MG63 (cell line): ENCODE measurements at regions not wholly inside any gene's neighbourhood (a gene's known extent, or its start where the extent isn't known, plus 50 kb on each side); places are given as distances from the start of the nearest gene placed in this dataset.

Experiments used
- DNase-seq: peaks from one replicate; pipeline ENCODE4 v3.0.0-alpha.2; 2020
- H3K27me3 ChIP-seq: fragments of 250-450 bp; sonication (Bioruptor Pico); 2 replicates; pipeline ENCODE4 v1.5.1; 2020; ENCODE audit warnings: mild to moderate bottlenecking, moderate library complexity
- H3K36me3 ChIP-seq: fragments of 250-450 bp; sonication (Bioruptor Pico); 2 replicates; pipeline ENCODE4 v1.5.1; 2020; ENCODE audit warnings: mild to moderate bottlenecking, moderate library complexity
- H3K4me3 ChIP-seq: fragments of 250-450 bp; sonication (Bioruptor Pico); 2 replicates; pipeline ENCODE4 v1.5.1; 2020; ENCODE audit warnings: mild to moderate bottlenecking, moderate library complexity
- H3K9me3 ChIP-seq: fragments of 250-450 bp; sonication (Bioruptor Pico); 2 replicates; pipeline ENCODE4 v1.5.1; 2020; ENCODE audit warnings: mild to moderate bottlenecking, moderate library complexity

DNA sequence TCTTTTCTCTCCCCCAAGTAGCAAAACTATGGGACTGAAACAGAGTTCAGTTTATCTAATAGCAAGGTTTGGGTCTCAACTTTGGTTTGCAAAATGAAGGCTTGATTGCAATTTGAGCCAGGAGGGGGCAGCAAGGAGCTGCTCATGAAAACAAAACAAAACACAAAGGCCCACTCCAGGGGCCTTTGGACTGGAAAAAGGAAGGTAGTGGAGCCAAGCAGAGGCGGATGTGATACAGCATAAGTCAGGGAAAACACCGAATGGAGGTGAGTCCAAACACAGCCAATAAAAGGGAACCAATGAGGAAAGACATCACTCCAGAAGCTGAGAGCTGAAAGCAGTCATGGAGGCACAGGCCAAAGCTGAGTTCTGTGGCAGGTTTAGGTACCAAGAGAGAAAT is 799.7 kb upstream of the ACVR2A start:
- DNase-seq, result no peak

DNA sequence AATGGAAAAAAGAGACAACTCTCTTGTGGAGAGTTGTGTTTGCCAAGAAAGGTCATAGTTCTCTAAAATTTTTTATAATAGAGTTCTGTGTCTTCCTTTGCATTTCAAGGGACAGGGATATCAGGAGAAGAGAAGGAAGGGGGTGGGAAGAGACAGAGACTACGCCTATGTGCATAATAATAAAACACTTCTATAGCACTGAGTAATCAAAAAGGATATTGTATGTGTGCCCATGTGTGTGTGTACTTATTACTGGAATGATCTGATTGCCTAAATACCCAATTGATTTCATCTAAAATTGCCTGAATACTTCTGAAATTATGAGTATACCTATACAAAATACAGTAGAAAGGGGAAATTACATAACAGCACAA is 803.7 kb upstream of the ACVR2A start:
- no peaks in the 10 kb centered on the region for H3K36me3 ChIP-seq
- DNase-seq, result no peak
- no peaks in the 10 kb centered on the region; the same call in 1 of the 2 replicates for H3K9me3 ChIP-seq
- H3K4me3 ChIP-seq, result no peak overlapping the region
- no peaks in the 10 kb centered on the region for H3K27me3 ChIP-seq

More for the DNA sequence above, 799.7 kb upstream of the ACVR2A start:
- Histone ChIP-seq H3K4me3 (no peak overlapping the region), H3K27me3 (no peaks in the 10 kb centered on the region), H3K9me3 (no peaks in the 10 kb centered on the region), H3K36me3 (no peaks in the 10 kb centered on the region)

GRCh38 chr2:147040298-147041120 is 804.3 kb upstream of the ACVR2A start:
- Histone ChIP-seq H3K4me3 (no peak overlapping the region), H3K27me3 (no peaks in the 10 kb centered on the region), H3K36me3 (no peaks in the 10 kb centered on the region), H3K9me3 (no peaks in the 10 kb centered on the region; the same call in 1 of the 2 replicates)
- no peak for DNase-seq

DNA sequence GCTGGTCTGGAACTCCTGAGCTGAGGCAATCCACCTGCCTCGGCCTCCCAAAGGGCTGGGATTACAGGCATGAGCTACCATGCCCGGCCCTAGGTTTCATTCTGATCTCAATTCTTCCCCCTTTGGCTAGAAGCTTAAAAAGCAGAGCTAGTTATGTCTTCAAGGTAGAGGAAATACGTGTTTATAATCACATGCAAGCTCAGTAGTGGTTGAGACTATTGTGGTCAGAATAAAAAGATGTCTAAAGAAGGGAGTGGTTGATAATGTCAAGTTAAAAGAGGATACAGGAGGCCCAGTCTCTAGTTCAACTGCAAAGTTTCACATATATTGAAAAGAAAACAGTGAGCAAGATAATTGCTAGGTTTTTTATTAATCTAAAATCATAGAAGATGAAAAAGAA is 807.8 kb upstream of the ACVR2A start:
- DNase-seq, result no peak
- H3K9me3 ChIP-seq, result no peaks in the 10 kb centered on the region; the same call in 1 of the 2 replicates
- no peaks in the 10 kb centered on the region for H3K36me3 ChIP-seq
- no peaks in the 10 kb centered on the region for H3K27me3 ChIP-seq
- H3K4me3 ChIP-seq, result no peak overlapping the region

GRCh38 chr2:147033044-147033443 is 811.8 kb upstream of the ACVR2A start:
- H3K4me3 ChIP-seq, result no peak overlapping the region
- DNase-seq, result no peak
- H3K27me3 ChIP-seq, result no peaks in the 10 kb centered on the region
- no peaks in the 10 kb centered on the region; the same call in 1 of the 2 replicates for H3K9me3 ChIP-seq
- H3K36me3 ChIP-seq, result no peaks in the 10 kb centered on the region

DNA sequence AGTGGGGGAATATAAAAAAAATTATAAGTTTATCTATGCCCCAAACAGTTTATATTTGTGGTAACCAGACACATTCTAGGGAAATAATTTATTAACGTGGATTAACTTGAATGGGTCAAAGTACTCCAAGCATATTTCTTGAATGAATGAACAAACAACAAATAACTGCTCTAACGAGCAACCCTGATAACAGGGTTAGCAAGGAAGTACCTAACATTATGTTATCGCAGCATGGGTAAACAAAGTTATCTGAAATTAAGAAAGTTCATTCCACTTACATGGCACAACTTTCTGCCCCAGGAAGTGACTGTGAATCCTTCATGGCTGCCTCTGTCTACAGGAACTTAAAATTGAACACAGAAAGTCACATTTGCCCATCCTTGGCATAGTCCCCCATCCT is 812.9 kb upstream of the ACVR2A start:
- Histone ChIP-seq H3K27me3 (no peaks in the 10 kb centered on the region), H3K4me3 (no peak overlapping the region), H3K36me3 (no peaks in the 10 kb centered on the region), H3K9me3 (no peaks in the 10 kb centered on the region)
- no peak for DNase-seq

- no peak for DNase-seq
- Histone ChIP-seq H3K9me3 (no peaks in the 10 kb centered on the region), H3K36me3 (no peaks in the 10 kb centered on the region), H3K4me3 (no peak overlapping the region), H3K27me3 (no peaks in the 10 kb centered on the region)
These were observed 813.7 kb upstream of the ACVR2A start for GRCh38 chr2:147030966-147031720.

GRCh38 chr2:147027436-147027835 is 817.4 kb upstream of the ACVR2A start:
- peaks cover 5% of the 10 kb centered on the region for H3K9me3 ChIP-seq
- H3K27me3 ChIP-seq, result no peaks in the 10 kb centered on the region
- DNase-seq, result no peak
- H3K36me3 ChIP-seq, result no peaks in the 10 kb centered on the region
- no peak overlapping the region for H3K4me3 ChIP-seq

GRCh38 chr2:147026664-147027295 is 818.0 kb upstream of the ACVR2A start:
- Histone ChIP-seq H3K4me3 (no peak overlapping the region), H3K36me3 (no peaks in the 10 kb centered on the region)
- DNase-seq, result no peak

GRCh38 chr2:147025646-147026585 is 818.9 kb upstream of the ACVR2A start:
- H3K9me3 ChIP-seq, result peaks cover 5% of the 10 kb centered on the region
- H3K27me3 ChIP-seq, result no peaks in the 10 kb centered on the region
- no peak overlapping the region for H3K4me3 ChIP-seq
- no peak for DNase-seq
- no peaks in the 10 kb centered on the region for H3K36me3 ChIP-seq

More at GRCh38 chr2:147026664-147027295, 818.0 kb upstream of the ACVR2A start:
- Histone ChIP-seq H3K9me3 (peaks cover 5% of the 10 kb centered on the region), H3K27me3 (no peaks in the 10 kb centered on the region)

DNA sequence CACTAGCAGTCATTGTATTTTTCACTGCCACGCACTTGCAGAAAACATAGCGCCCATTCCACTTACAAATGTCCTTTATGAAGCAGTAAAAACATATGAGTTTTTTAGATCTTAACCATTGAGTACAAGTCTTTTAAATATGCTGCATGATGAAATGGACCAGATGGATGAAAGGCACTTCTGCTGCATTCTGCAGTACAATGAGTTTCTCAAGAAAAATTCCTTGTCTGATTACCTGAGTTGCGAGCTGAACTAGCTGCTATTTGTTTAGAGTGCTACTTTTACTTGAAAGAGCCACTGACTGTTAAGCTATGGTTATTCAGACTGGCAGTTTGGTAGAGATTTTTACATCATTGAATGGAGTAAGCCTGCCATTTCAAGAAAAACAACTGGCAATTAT is 825.5 kb upstream of the ACVR2A start:
- Histone ChIP-seq H3K4me3 (no peak overlapping the region), H3K27me3 (no peaks in the 10 kb centered on the region), H3K36me3 (no peaks in the 10 kb centered on the region), H3K9me3 (peaks cover 5% of the 10 kb centered on the region)
- DNase-seq, result no peak

DNA sequence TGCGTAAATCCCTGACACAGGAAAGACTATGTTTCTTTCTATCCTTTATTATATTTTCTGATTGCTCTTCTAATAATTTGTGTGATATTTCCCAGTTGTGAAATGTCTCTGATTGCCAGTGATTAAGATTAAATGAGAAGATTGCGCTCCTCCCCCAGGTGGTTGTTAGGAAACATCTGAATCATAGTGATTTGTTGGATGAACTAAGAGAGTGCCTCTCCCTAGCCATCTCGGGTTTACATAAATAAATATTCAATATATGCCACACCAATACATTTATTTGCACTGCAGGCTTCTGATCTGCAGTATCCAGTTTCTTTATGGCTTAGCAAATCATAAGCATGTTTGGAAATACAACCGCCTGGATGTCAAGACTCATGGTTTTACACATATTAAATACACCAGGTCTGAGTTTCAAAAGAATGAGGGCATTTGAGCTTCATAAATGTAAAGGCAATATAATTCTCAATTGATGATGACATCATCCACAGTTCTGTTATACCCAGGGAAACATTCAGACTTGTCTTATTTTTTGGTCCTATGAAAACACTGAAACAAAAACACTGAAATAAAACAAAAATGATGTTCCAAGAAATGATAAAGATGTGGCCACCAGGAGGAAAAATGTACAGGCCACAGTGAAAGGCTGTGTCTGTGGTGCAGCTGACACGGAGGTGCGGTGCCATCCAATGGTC is 826.7 kb upstream of the ACVR2A start:
- H3K9me3 ChIP-seq, result peaks cover 5% of the 10 kb centered on the region
- H3K4me3 ChIP-seq, result no peak overlapping the region
- H3K27me3 ChIP-seq, result no peaks in the 10 kb centered on the region
- no peaks in the 10 kb centered on the region for H3K36me3 ChIP-seq
- no peak for DNase-seq

DNA sequence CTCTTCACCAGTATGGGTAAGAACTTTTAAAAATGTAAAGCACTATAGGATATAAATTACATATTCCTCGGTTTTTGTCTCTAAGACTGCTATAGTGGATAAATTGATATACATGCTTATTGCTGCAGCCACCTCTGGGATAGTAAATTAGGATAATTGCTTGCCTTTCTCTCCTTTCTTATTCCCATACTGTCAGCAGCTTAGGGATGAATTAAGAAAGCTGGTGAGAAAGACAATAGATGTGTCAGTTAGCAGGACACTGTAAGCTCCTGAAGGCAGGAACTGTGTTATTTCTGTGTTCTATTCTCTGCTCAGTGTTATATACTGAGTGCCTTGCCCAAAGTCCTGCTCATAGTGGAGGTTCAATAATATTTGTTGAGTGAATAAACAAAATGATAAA is 828.6 kb upstream of the ACVR2A start:
- Histone ChIP-seq H3K36me3 (no peaks in the 10 kb centered on the region), H3K9me3 (no peaks in the 10 kb centered on the region), H3K27me3 (no peaks in the 10 kb centered on the region), H3K4me3 (no peak overlapping the region)
- no peak for DNase-seq

- DNase-seq, result no peak
- H3K4me3 ChIP-seq, result no peak overlapping the region
- H3K27me3 ChIP-seq, result no peaks in the 10 kb centered on the region
- H3K36me3 ChIP-seq, result no peaks in the 10 kb centered on the region
- H3K9me3 ChIP-seq, result no peaks in the 10 kb centered on the region
These were observed 829.2 kb upstream of the ACVR2A start for GRCh38 chr2:147015591-147015990.

- H3K27me3 ChIP-seq, result no peaks in the 10 kb centered on the region
- no peak for DNase-seq
- H3K9me3 ChIP-seq, result no peaks in the 10 kb centered on the region
- no peaks in the 10 kb centered on the region for H3K36me3 ChIP-seq
- H3K4me3 ChIP-seq, result no peak overlapping the region
These were observed 831.0 kb upstream of the ACVR2A start for GRCh38 chr2:147013696-147014392.
